A673 (cell line): ENCODE measurements at regions not wholly inside any gene's neighbourhood (a gene's known extent, or its start where the extent isn't known, plus 50 kb on each side); places are given as distances from the start of the nearest gene placed in this dataset.
"Not testable (repeated sequence)": the region's sequence is repeated elsewhere in the genome, so short reads cannot be mapped to it uniquely, and the experiment has no call there.

ENCODE experiments used
- BruUV-seq: library from RNA; stranded (reverse); fragments of 400-500 nt; replicated peaks from 2 replicates; lab custom pipeline; 2021; lab: Mats Ljungman, UMichigan
- CTCF ChIA-PET: fragments of 300-600 bp; sonication (Branson Sonifier 250); formaldehyde crosslinking; loops from one replicate; lab custom pipeline; 2022; ENCODE audit warnings: antibody characterized with exemption; lab: Charles Lee
- POLR2A ChIA-PET: fragments of 300-600 bp; sonication (Branson Sonifier 250); formaldehyde crosslinking; loops from one replicate; lab custom pipeline; 2022; ENCODE audit warnings: antibody characterized with exemption; ENCODE audit not compliant: low non-redundant PET; lab: Charles Lee
- DNase-seq: peaks from one replicate; pipeline ENCODE4 v3.0.0-alpha.2; 2015; ENCODE audit warnings: low spot score
- H3K27ac ChIP-seq: fragments of 200-600 bp; sonication (generic); 2 replicates; pipeline ENCODE4 v1.5.1; 2016; ENCODE audit warnings: mixed run types, low read depth, mild to moderate bottlenecking, mixed read lengths, antibody characterized with exemption, low read length; ENCODE audit not compliant: poor library complexity, severe bottlenecking
- H3K27me3 ChIP-seq: fragments of 200-600 bp; sonication (generic); replicated peaks from 2 replicates; pipeline ENCODE4 v1.6.1; 2017; ENCODE audit warnings: mixed run types, low read depth, mild to moderate bottlenecking, mixed read lengths, antibody characterized with exemption, low read length; ENCODE audit not compliant: insufficient read depth, poor library complexity
- H3K36me3 ChIP-seq: fragments of 200-600 bp; sonication (generic); 2 replicates; pipeline ENCODE4 v1.6.1; 2016; ENCODE audit warnings: mixed run types, mild to moderate bottlenecking, mixed read lengths, antibody characterized with exemption, low read length; ENCODE audit not compliant: insufficient read depth, poor library complexity, severe bottlenecking
- H3K4me1 ChIP-seq: fragments of 200-600 bp; sonication (generic); 2 replicates; pipeline ENCODE4 v1.6.1; 2017; ENCODE audit warnings: mixed run types, mild to moderate bottlenecking, mixed read lengths, antibody characterized with exemption, low read length; ENCODE audit not compliant: insufficient read depth, poor library complexity, severe bottlenecking
- H3K4me3 ChIP-seq: fragments of 200-600 bp; sonication (generic); 2 replicates; pipeline ENCODE4 v1.5.1; 2016; ENCODE audit warnings: low read depth, mixed run types, mild to moderate bottlenecking, mixed read lengths, low read length; ENCODE audit not compliant: poor library complexity, severe bottlenecking
- H3K9me3 ChIP-seq: fragments of 200-600 bp; sonication (generic); 2 replicates; pipeline ENCODE4 v1.6.1; 2016; ENCODE audit warnings: mixed run types, low read depth, mild to moderate bottlenecking, mixed read lengths, antibody characterized with exemption, low read length; ENCODE audit not compliant: poor library complexity, severe bottlenecking
- CTCF ChIP-seq: fragments of 300-800, 200-600 bp; sonication (generic); conservative IDR thresholded peaks from 2 replicates; pipeline ENCODE4 v1.5.1; 2017; ENCODE audit warnings: low read depth, mild to moderate bottlenecking, antibody characterized with exemption, low read length, moderate library complexity, mixed read lengths
- EZH2 ChIP-seq: fragments of 200-600 bp; sonication (generic); IDR thresholded peaks from 2 replicates; pipeline ENCODE4 v1.6.1; 2017; ENCODE audit warnings: borderline replicate concordance, low read depth, mild to moderate bottlenecking, mixed read lengths, antibody characterized with exemption, low read length; ENCODE audit not compliant: poor library complexity, severe bottlenecking
- intact Hi-C: fragments of 100-400 bp; cut with micrococcal nuclease; formaldehyde crosslinking; loops from one replicate; pipeline ENCODE4 v1.10.0; 2022; ENCODE audit not compliant: unreplicated experiment

DNA sequence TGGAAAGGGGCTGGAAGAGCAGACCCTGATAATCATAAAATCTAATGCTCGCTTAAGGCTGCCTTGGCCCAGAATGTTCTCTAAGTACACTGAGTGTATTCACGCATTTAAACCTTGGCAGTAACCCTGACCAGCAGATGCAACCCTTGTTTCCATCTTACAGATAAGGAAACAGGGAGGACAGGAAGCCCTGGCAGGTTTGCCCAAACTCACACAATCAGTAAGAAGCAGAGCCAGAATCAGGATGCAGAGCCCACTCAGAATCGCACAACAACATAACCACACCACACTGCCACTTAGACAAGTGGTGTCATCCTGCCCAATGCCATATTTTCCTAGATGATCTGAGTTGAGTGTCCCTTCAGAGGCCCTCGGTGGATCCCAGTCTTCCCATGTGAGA lies 214.5 kb upstream of the HES1 start:
- intact Hi-C loops = no loop called here
- Histone ChIP-seq H3K27me3 (no peaks in the 10 kb centered on the region), H3K4me3 (no peak overlapping the region), H3K9me3 (no peaks in the 10 kb centered on the region), H3K36me3 (no peaks in the 10 kb centered on the region), H3K27ac (no peak overlapping the region), H3K4me1 (no peaks in the 10 kb centered on the region)
- TF ChIP-seq EZH2 = no peak
- TF ChIP-seq CTCF = no peak
- BruUV-seq = no TSS peak
- CTCF ChIA-PET = no interaction called here
- DNase-seq = no peak
- POLR2A ChIA-PET = no interaction called here

DNA sequence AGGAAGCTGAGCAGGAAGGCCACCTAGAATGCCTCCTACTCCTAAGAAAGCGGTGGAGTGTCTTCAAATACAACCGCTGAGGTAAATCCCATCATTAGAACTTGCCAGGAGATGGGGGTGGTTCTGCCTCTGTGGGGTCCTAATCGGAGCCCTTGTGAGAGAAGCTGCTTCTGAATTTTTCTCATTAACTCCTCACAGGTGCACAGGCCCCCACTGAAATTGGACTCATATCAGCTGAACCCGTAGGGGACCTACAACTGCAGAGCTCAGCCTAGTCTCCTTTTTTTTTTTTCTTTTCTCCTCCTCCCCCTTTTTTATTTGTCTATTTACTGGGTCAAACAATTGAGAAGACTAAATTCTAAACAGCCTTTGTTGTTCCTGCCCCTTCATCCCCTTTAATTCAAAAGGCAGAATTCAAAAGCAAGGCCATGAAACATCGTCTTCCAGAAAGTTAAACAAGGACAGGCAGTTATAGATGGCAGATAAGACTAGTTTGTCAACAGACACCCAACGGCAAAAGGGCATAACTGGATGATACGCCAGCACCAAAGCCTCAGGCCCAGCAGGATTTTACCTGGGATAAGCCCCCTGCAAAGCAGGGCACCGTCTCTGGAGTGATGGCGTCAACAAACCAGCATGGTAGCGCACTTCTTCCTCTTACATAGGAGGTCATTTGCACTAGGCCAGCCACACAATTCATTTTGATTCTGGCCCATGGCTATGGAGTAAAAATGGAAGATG lies 213.7 kb upstream of the HES1 start:
- no peaks in the 10 kb centered on the region for H3K36me3 ChIP-seq
- intact Hi-C loops = no loop called here
- CTCF ChIA-PET = no interaction called here
- H3K4me3 ChIP-seq = no peak overlapping the region
- POLR2A ChIA-PET = no interaction called here
- no peak for TF ChIP-seq EZH2
- TF ChIP-seq CTCF = no peak
- no peaks in the 10 kb centered on the region for H3K9me3 ChIP-seq
- BruUV-seq = no TSS peak
- H3K27ac ChIP-seq = no peak overlapping the region
- H3K4me1 ChIP-seq = no peaks in the 10 kb centered on the region
- H3K27me3 ChIP-seq = no peaks in the 10 kb centered on the region
- no peak for DNase-seq

- POLR2A ChIA-PET, H3K27me3 ChIP-seq, CTCF ChIA-PET, intact Hi-C loops, H3K27ac ChIP-seq, DNase-seq, H3K4me3 ChIP-seq, H3K4me1 ChIP-seq, BruUV-seq, H3K9me3 ChIP-seq, H3K36me3 ChIP-seq: not testable (repeated sequence)
Observed at GRCh38 chr3:193923958-193924357, 212.0 kb upstream of the HES1 start.

GRCh38 chr3:193926071-193926470 lies 209.9 kb upstream of the HES1 start:
- intact Hi-C loops, H3K27me3 ChIP-seq: not testable (repeated sequence)

GRCh38 chr3:193927413-193928206 lies 208.3 kb upstream of the HES1 start:
- intact Hi-C loops, DNase-seq, H3K4me3 ChIP-seq, POLR2A ChIA-PET, H3K36me3 ChIP-seq, H3K27me3 ChIP-seq, H3K27ac ChIP-seq, CTCF ChIA-PET, BruUV-seq, H3K9me3 ChIP-seq: not testable (repeated sequence)
- peaks cover 13% of the 10 kb centered on the region for H3K4me1 ChIP-seq

More at GRCh38 chr3:193926071-193926470, 209.9 kb upstream of the HES1 start:
- CTCF ChIA-PET, H3K27ac ChIP-seq, BruUV-seq, H3K36me3 ChIP-seq, H3K4me3 ChIP-seq, DNase-seq, POLR2A ChIA-PET, H3K9me3 ChIP-seq: not testable (repeated sequence)
- peaks cover 13% of the 10 kb centered on the region for H3K4me1 ChIP-seq
